Chondrocyte (in vitro differentiated cells): ENCODE measurements at regions not wholly inside any gene's neighbourhood (a gene's known extent, or its start where the extent isn't known, plus 50 kb on each side); places are given as distances from the start of the nearest gene placed in this dataset.

Experiments
- DNase-seq: peaks from one replicate; pipeline ENCODE4 v3.0.0; 2021; ENCODE audit warnings: mixed read lengths, low spot score
- H3K27ac Mint-ChIP-seq: one replicate; pipeline ENCODE4 v1.8.0; 2021; ENCODE audit warnings: mild to moderate bottlenecking, moderate library complexity, mixed read lengths; ENCODE audit not compliant: unreplicated experiment
- H3K27me3 Mint-ChIP-seq: 2 replicates; pipeline ENCODE4 v1.8.0; 2021; ENCODE audit warnings: low read depth, mixed read lengths
- H3K36me3 Mint-ChIP-seq: 2 replicates; pipeline ENCODE4 v1.8.0; 2021; ENCODE audit warnings: low read depth, mixed read lengths
- H3K4me1 Mint-ChIP-seq: 2 replicates; pipeline ENCODE4 v1.8.0; 2021; ENCODE audit warnings: low read depth, mild to moderate bottlenecking, mixed read lengths
- H3K4me3 Mint-ChIP-seq: one replicate; pipeline ENCODE4 v1.8.0; 2021; ENCODE audit warnings: mild to moderate bottlenecking, moderate library complexity, mixed read lengths; ENCODE audit not compliant: unreplicated experiment
- H3K9me3 Mint-ChIP-seq: 2 replicates; pipeline ENCODE4 v1.8.0; 2021; ENCODE audit warnings: low read depth, mixed read lengths
- TF ChIP-seq, protein P1 (sequence below): fragments of 200-600 bp; sonication (generic); IDR thresholded peaks from 2 replicates; pipeline ENCODE4 v1.5.0; 2021; ENCODE audit warnings: antibody characterized with exemption, mild to moderate bottlenecking, moderate library complexity

DNA sequence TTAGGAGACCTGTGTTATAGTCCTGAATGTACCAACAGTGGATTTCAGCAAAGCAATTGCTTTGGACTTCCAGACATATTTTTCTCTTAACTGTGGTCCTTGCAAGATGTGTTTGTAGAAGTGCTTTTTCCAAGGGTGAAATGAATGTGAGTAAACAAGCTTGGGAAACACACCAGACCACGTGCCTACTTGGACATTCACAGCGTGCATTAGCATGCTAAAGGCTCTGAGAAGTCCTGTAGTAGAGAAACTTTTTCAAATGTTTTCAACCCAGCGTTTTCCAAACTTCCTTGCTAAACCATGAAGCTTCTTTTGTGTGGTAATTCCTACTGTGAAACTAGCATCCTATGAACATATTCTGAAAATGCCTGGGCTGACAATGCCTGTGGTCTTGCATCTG, 91.2 kb upstream of the DBX1 start:
- Mint-ChIP-seq H3K36me3 (no peaks in the 10 kb centered on the region), H3K27ac (no peak overlapping the region), H3K4me3 (no peak overlapping the region), H3K27me3 (peaks cover 33% of the 10 kb centered on the region), H3K9me3 (no peaks in the 10 kb centered on the region), H3K4me1 (no peaks in the 10 kb centered on the region)
- DNase-seq = no peak
- TF ChIP-seq, protein P1, sequence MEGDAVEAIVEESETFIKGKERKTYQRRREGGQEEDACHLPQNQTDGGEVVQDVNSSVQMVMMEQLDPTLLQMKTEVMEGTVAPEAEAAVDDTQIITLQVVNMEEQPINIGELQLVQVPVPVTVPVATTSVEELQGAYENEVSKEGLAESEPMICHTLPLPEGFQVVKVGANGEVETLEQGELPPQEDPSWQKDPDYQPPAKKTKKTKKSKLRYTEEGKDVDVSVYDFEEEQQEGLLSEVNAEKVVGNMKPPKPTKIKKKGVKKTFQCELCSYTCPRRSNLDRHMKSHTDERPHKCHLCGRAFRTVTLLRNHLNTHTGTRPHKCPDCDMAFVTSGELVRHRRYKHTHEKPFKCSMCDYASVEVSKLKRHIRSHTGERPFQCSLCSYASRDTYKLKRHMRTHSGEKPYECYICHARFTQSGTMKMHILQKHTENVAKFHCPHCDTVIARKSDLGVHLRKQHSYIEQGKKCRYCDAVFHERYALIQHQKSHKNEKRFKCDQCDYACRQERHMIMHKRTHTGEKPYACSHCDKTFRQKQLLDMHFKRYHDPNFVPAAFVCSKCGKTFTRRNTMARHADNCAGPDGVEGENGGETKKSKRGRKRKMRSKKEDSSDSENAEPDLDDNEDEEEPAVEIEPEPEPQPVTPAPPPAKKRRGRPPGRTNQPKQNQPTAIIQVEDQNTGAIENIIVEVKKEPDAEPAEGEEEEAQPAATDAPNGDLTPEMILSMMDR = no peak

DNA sequence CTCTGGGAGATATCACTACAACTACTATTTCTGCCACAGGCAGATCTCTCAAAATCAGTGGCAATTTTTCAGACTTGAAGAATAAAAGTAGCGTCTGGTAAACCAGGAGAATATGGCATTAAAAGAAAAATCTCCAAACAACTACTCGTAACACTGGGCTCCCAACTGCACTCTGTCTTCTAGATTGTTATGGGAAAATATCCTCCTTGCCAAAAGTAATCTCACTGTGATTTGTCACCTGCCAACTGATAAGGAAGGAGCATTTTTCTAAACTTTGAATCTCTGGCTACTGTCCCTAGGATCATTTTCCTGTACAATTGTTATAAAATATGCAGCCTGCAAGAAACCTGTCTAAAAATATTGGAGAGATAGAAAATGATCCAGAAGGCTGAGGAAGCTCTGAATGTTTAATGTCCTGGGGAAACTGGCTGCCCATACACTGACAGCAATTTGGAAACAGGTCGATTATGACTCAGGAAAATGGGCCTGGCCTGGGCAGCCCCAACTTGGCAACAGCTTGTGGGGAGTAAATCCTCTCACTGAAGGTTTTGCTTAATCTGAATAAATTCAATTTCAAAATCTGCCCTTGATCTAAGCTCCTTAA, 90.5 kb upstream of the DBX1 start:
- DNase-seq = no peak

DNA sequence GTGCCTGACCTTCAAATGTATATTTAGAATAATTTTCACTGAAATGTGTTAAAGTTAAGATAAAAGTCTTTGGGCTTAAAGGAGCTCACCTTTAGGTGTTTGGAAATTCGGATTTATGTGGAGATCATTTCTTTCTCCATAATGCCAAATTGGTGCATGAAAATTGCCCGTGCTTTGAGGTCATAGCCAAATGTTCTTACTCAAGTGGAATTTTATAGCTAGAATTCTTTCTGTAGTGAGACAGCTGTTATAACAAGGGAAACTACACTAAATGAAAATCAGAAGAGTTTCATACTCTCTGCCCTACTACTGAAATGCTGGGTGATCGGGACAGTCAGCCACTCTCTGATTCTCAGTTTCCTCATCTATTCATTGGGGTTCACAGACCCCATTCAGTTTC, 89.5 kb upstream of the DBX1 start:
- Mint-ChIP-seq H3K27ac (no peak overlapping the region), H3K27me3 (peaks cover 39% of the 10 kb centered on the region), H3K36me3 (no peaks in the 10 kb centered on the region), H3K4me1 (no peaks in the 10 kb centered on the region), H3K9me3 (no peaks in the 10 kb centered on the region), H3K4me3 (no peak overlapping the region)
- TF ChIP-seq, protein P1 = no peak
- no peak for DNase-seq

More for the DNA sequence above, 90.5 kb upstream of the DBX1 start:
- Mint-ChIP-seq H3K27me3 (peaks cover 39% of the 10 kb centered on the region), H3K27ac (no peak overlapping the region), H3K4me1 (no peaks in the 10 kb centered on the region), H3K9me3 (no peaks in the 10 kb centered on the region), H3K4me3 (no peak overlapping the region), H3K36me3 (no peaks in the 10 kb centered on the region)
- TF ChIP-seq, protein P1 = no peak

DNA sequence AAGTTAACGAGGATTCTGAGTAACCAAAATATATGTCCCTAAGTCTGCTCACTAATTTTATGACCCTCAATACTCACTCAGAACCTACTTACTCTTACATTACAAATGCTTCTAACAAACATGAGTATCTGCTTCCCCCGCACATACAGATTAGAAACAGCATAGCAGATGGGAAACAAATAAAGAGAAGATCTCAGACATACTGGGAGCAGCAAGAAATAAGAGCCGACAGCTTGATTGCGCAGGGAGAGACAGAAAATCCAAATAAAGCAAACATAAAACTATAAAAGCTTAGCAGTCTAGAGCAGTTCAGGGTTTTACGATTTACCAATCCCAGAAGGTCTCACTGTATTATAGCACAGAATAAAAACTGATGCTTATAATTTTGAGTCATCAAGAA, 89.1 kb upstream of the DBX1 start:
- no peak for DNase-seq
- Mint-ChIP-seq H3K27me3 (peaks cover 39% of the 10 kb centered on the region), H3K36me3 (no peaks in the 10 kb centered on the region), H3K9me3 (no peaks in the 10 kb centered on the region), H3K4me3 (no peak overlapping the region), H3K27ac (no peak overlapping the region), H3K4me1 (no peaks in the 10 kb centered on the region)
- TF ChIP-seq, protein P1 = no peak

DNA sequence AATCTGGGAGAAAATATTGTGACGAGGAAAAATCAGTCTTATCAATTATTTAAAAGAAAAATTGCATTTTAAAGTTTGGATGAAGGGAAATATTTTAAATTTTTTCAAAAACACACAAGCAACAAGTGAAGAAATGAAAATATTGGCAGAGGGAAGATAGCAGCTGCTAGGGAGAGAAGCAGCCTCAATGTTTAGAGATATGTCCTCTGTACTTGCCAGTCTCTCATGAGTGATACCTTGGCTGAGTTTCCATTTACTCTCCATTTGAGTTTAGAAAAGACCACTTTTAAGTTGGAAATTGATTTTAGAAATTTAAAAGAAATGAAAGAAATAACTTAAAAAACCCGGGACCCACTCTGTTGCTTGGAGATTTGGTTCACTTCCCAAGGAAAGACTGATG, 88.6 kb upstream of the DBX1 start:
- H3K36me3 Mint-ChIP-seq = no peaks in the 10 kb centered on the region
- no peak overlapping the region for H3K27ac Mint-ChIP-seq
- no peak overlapping the region for H3K4me3 Mint-ChIP-seq
- H3K4me1 Mint-ChIP-seq = no peaks in the 10 kb centered on the region
- DNase-seq = no peak
- TF ChIP-seq, protein P1 = no peak
- no peaks in the 10 kb centered on the region for H3K9me3 Mint-ChIP-seq
- H3K27me3 Mint-ChIP-seq = peaks cover 35% of the 10 kb centered on the region
